WI38 (cell line): ENCODE measurements at regions not wholly inside any gene's neighbourhood (a gene's known extent, or its start where the extent isn't known, plus 50 kb on each side); places are given as distances from the start of the nearest gene placed in this dataset.
"Not testable (repeated sequence)": the region's sequence is repeated elsewhere in the genome, so short reads cannot be mapped to it uniquely, and the experiment has no call there.

Source experiments
- H3K4me3 ChIP-seq: 2 replicates; pipeline ENCODE4 v1.5.1; 2011; ENCODE audit warnings: low read depth, mild to moderate bottlenecking, control low read depth, low read length
- CTCF ChIP-seq: IDR thresholded peaks from 2 replicates; pipeline ENCODE4 v1.5.1; 2012; ENCODE audit warnings: low read depth, mild to moderate bottlenecking, control low read depth, low read length

GRCh38 chr10:129199826-129200225 is 267.2 kb upstream of the MGMT start:
- no peak for TF ChIP-seq CTCF
- no peak overlapping the region for H3K4me3 ChIP-seq

GRCh38 chr10:129203819-129204218 is 263.2 kb upstream of the MGMT start:
- no peak for TF ChIP-seq CTCF
- no peak overlapping the region for H3K4me3 ChIP-seq

- no peak overlapping the region for H3K4me3 ChIP-seq
- no peak for TF ChIP-seq CTCF
Measured at GRCh38 chr10:129207297-129207696, 259.7 kb upstream of the MGMT start.

- no peak overlapping the region for H3K4me3 ChIP-seq
- no peak for TF ChIP-seq CTCF
Measured at GRCh38 chr10:129210876-129211275, 256.2 kb upstream of the MGMT start.

- TF ChIP-seq CTCF = no peak
- H3K4me3 ChIP-seq = no peak overlapping the region
Measured at GRCh38 chr10:129213256-129213655, 253.8 kb upstream of the MGMT start.

GRCh38 chr10:129213996-129214395 is 253.0 kb upstream of the MGMT start:
- H3K4me3 ChIP-seq = not testable (repeated sequence)

GRCh38 chr10:129219364-129219763 is 247.7 kb upstream of the MGMT start:
- H3K4me3 ChIP-seq = no peak overlapping the region
- no peak for TF ChIP-seq CTCF

GRCh38 chr10:129222436-129222835 is 244.6 kb upstream of the MGMT start:
- H3K4me3 ChIP-seq = no peak overlapping the region
- no peak for TF ChIP-seq CTCF
